K562 (cell line): ENCODE measurements at regions not wholly inside any gene's neighbourhood (a gene's known extent, or its start where the extent isn't known, plus 50 kb on each side); places are given as distances from the start of the nearest gene placed in this dataset.

ENCODE experiments used
- BRF1 ChIP-seq: IDR thresholded peaks from 3 replicates; pipeline ENCODE4 v1.6.1; 2011; ENCODE audit warnings: borderline replicate concordance, mild to moderate bottlenecking; ENCODE audit not compliant: insufficient read length; ENCODE audit errors: extremely low read depth
- KDM1A ChIP-seq, 2 experiments: fragments of 450-650 bp; IDR thresholded peaks; 2 replicates each; pipeline ENCODE4 v1.6.1; 2016; ENCODE audit warnings: mild to moderate bottlenecking in 2 of 2
- MEIS2 ChIP-seq: fragments of 450-650 bp; IDR thresholded peaks from 2 replicates; pipeline ENCODE4 v1.6.1; 2014; ENCODE audit warnings: mild to moderate bottlenecking; ENCODE audit not compliant: partially characterized antibody
- OTX1 ChIP-seq: fragments of 450-650 bp; formaldehyde crosslinking; IDR thresholded peaks from 2 replicates; pipeline ENCODE4 v1.4.0; 2022; ENCODE audit warnings: mild to moderate bottlenecking
- PML ChIP-seq: IDR thresholded peaks from 2 replicates; pipeline ENCODE4 v1.6.1; 2012; ENCODE audit warnings: low read length, inconsistent platforms
- TFAP4 ChIP-seq: sonication (generic); formaldehyde crosslinking; IDR thresholded peaks from 2 replicates; pipeline ENCODE4 v1.8.0; 2022; ENCODE audit warnings: missing genetic modification reagents, mild to moderate bottlenecking, moderate library complexity, borderline replicate concordance
- ZNF318 ChIP-seq, 2 experiments: fragments of 450-650 bp; IDR thresholded peaks; 2 replicates each; pipeline ENCODE4 v1.6.1; 2016; ENCODE audit warnings: mild to moderate bottlenecking in 2 of 2, borderline replicate concordance in 1 of 2, low read depth in 1 of 2, moderate library complexity in 1 of 2

GRCh38 chr4:181020456-181020855, 1222.7 kb upstream of the TENM3 start (continued):
- no peak for TF ChIP-seq ZNF318 (IDR thresholded peaks at IDR 0.05; ENCODE audit: borderline replicate concordance in 1 of 2, low read depth in 1 of 2)
- TF ChIP-seq MEIS2 = no peak
- TF ChIP-seq KDM1A (IDR thresholded peaks at IDR 0.05) = no peak
- TF ChIP-seq TFAP4 (CRISPR knock-in tag) = no peak
- no peak for TF ChIP-seq PML
- no peak for TF ChIP-seq BRF1
- no peak for TF ChIP-seq OTX1 (CRISPR knock-in tag)
